NCI-H526 (cell line): ENCODE measurements at regions not wholly inside any gene's neighbourhood (a gene's known extent, or its start where the extent isn't known, plus 50 kb on each side); places are given as distances from the start of the nearest gene placed in this dataset.

Experiments used
- DNase-seq, 2 experiments: peaks; one replicate each; lab custom pipeline; 2025; lab: John Stamatoyannopoulos, UW

DNA sequence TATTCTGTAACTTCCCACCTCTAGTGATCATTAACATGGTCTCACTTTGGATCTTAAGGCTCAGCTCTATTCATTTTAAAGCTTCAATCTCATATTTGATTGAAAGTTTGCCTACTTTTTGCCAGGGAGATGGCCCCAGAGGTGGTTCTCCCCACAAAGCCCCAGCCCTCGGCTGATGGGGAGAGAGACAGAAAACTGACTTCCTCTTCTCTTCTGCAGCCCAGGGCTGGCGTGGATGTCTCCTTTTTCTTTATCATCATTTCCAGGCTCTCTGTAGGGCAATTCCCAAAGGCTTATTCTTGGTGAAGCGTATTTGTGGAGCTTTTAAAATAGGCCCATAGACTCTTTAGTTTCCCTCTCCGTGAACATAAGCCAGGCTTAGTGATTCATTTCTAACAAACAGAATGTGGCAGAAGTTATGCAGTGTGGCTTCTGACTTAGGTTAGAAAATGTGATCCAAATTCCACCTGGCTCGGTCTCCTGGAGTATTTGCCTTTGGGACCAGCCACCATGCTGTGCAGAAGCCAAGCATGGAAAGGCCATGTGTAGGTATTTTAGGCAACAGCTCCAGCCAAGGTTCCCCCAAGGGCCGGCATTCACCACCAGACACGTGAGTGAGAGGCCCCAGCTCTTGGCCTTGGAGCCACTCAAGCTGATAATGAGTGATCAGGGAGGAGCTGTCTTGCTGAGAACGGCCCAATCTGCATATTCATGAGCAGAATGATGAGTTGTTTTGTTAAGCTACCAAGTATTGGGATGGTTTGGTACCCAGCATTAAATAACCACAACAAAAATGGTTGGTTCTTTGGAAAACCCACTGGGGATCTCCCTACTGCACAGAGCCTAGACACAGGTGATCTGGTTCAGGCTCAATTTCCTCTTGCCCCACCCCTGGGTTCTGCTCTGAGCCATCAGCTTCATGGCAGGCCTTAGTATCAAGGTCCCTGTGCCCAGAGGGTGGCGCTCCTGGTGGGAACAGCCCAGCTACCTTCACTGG is 353.2 kb upstream of the PROK2 start:
- no peak for DNase-seq

GRCh38 chr3:72135636-72136035 is 350.7 kb upstream of the PROK2 start:
- DNase-seq = no peak

DNA sequence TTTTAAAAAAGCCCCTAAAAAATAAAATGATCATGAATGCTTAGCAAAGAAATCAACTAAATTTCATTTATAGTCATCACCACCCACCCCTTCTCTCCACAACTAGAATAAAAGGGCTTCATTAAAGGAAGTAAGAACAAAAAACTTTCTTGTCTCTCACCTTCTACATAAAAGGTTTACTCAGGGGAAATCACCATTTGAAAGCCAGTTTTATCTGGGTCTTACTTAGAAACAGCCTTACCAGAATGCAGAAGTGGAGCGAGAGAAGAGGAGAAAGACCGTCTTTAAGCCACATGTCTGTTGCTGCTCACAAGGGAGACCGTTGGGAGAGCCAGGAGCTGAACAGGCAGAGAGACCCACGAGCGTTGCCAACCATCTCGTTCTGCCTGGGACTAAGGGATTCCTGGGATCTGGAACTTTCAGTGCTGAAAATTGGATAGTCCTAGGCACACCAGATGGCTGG is 350.1 kb upstream of the PROK2 start:
- no peak for DNase-seq

DNA sequence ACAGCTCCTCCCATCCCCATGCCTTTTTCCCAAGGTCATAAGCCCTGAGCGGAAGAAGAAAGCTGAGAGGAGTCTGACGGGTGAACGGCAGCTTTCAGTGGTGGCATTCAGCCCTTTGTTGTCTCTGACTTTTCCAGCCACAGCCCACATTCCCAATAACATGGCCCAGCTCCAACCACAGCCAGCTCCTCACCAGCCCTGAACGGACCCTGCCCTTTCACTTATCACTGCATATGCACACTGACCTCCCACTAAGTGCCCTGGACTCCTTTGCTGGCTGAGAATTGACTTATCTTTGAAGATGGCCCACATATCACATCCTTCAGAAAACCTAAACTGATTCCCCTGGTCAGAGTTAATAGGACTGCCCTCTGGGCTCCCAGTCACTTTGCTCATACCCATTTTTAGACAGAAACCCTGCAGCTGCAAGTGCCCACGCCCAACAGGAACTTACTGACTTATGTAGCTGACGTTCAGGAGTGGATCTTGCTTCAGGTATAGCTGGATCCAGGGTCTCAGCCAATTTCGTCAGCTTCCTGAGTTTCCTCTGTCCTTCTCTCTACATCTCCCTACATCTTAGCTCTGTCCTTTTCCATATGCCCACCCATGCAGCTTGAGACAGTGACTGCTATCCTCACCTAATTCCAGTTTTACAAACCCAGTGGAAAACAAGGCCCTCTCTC is 348.5 kb upstream of the PROK2 start:
- DNase-seq = no peak

GRCh38 chr3:72131899-72132298 is 347.0 kb upstream of the PROK2 start:
- no peak for DNase-seq

DNA sequence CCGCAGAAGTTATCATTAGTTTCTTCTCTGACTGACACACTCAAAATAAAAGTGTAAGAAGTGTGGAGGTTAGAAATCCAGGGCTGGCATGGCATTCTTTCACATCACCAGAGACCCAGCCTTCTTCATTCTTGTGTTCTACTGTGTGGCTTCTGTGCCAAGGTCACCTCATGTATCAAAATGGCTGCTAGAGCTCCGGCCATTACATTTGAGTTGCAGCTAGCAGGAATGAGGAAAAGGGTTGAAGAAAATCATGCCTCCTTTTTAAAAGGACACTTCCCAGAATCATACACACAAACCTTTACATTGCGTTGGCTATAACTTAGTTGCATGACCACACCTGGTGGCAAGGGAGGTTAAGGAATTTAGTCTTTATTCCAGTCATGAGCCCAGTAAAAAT is 345.6 kb upstream of the PROK2 start:
- DNase-seq = no peak

DNA sequence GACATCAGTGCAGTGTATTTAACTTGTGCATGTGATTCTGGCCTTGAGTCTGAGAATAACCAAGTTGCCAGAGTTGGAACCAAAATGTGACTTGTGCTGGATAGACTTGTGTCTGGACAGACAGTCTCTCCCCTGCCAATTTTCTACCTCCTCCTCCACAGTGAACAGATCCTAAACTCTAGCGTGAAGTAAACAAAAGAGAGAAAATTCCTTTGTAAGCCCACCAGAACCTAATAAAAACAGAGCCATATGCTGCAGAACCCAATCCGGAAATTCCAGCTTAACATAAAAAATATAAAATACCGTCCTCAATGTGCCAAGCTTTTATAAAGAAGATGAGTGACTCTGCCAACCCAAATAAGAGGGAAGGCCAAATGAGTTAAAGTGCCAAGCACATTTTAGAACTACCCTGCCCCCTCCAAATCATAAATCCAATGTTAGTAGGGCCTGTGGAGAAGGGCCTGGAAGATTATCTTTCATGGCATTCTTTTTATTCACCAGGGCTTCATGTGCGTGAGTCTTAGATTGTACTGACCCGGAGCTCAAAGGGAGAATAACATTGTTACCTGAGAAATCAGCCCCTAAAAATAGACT is 344.6 kb upstream of the PROK2 start:
- DNase-seq = no peak

- no peak for DNase-seq
These were observed 344.0 kb upstream of the PROK2 start for GRCh38 chr3:72128921-72129320.

- DNase-seq = no peak
These were observed 342.9 kb upstream of the PROK2 start for GRCh38 chr3:72127844-72128243.

- no peak for DNase-seq
These were observed 342.3 kb upstream of the PROK2 start for GRCh38 chr3:72127224-72127612.

- DNase-seq = no peak
These were observed 341.7 kb upstream of the PROK2 start for GRCh38 chr3:72126441-72127223.

GRCh38 chr3:72123908-72124441 is 339.0 kb upstream of the PROK2 start:
- DNase-seq = no peak

DNA sequence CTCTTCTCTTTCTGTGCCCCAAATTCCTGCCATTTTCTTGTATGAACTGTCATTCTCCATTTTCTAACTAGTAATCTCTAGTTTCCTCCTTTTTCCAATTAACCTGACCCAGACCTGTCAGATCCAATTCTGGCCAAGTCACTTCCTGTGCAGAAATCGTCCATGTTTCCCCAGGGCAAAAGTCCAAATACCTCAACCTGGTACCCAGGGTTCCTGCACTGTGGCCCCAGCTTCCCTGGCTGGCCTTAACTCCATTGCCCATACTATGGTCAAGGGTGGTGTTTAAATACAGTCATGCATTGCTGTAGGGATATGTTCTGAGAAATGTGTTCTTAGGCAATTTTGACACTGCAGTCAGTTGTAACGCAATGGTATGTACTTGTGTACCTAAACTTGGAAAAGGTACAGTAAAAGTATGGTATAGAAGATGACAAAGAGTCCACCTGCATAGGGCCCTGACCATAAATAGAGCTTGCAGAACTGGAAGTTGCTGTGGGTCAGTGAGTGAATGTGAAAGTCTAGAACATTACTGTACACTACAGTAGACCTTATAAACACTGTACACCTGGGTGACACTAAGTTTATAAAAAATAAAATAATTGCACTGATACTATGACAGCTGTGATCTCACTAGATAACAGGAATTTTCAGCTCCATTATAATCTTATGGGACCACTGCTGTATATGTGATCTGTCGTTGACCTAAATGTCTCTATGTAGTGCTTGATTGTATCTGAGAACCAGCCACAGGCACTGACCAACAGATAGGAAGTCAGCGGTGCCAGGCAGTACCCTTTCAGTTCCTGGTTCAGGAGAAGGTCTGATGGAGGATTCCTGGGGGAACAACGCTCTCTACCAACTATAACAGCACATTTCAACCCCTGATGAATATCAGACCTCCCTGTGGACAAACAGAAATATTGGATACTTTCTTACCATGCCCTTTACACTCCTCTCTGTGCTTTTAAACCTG is 336.1 kb upstream of the PROK2 start:
- DNase-seq = no peak

- DNase-seq = no peak
These were observed 335.1 kb upstream of the PROK2 start for GRCh38 chr3:72120039-72120438.

DNA sequence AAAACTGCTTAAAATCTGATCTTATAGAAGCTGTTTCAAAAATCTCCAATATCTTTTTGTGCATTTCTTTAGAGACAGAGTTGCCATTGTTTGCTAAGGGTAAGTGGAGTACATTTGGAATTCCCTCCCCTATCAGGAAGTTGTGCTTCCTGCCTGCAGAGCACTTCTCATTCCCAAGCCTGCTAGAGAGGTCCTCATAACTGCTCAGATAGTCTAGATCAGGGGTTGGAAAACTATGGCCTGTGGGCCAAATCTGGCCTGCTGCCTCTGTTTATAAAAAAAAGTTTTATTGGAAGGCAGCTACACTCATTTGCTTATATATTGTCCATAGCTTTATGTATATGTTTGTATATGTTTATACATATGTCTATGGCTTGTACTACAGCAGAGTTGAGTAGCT is 333.7 kb upstream of the PROK2 start:
- no peak for DNase-seq

GRCh38 chr3:72116226-72116625 is 331.3 kb upstream of the PROK2 start:
- DNase-seq = no peak

- DNase-seq = no peak
These were observed 330.4 kb upstream of the PROK2 start for GRCh38 chr3:72115307-72115706.

GRCh38 chr3:72114773-72115172 is 329.8 kb upstream of the PROK2 start:
- no peak for DNase-seq

- DNase-seq = no peak
These were observed 329.0 kb upstream of the PROK2 start for GRCh38 chr3:72113964-72114363.

DNA sequence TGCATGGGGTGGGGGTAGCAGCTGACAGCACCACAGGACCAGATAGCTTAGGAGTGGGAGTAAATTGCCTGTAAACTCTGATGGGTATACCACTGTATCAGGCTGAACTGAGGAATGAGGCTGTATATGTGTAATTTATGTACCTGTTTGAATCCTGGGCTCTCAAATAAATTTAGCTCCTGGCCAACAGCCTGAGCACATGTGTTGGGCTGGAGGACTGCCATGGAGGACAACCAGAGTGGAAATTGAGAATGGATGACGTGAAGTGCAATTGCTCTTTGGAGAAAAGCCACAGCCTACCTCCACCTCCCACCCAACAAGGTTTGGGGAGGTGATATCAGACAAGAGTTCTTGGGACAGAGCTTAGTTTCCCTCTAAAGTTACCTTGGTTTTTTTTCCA is 328.6 kb upstream of the PROK2 start:
- no peak for DNase-seq

DNA sequence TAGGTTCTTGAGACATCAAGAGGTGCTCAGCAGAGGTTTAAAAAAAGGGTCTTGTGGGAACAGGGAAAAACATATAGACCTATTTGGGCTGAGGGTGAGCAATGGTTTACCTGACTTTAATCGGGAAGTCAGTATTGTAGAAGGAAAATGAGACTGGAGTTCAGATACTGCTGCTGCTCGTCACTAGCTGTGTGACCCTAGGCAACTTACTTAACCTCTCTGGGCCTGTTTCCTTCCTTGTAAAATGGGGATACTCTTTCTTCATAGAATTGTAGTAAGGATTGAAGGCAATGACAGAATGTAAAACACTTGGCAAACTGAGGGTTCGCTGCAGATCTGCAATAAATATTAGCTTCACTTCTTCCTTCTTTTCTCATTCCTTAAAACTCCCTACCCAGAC is 327.5 kb upstream of the PROK2 start:
- no peak for DNase-seq
